Hepatocyte (in vitro differentiated cells): ENCODE measurements at regions not wholly inside any gene's neighbourhood (a gene's known extent, or its start where the extent isn't known, plus 50 kb on each side); places are given as distances from the start of the nearest gene placed in this dataset.

Experiments used
- DNase-seq: peaks from one replicate; pipeline ENCODE4 v3.0.0-alpha.2; 2016; ENCODE audit warnings: low spot score
- H2AFZ ChIP-seq: fragments of 200-600 bp; sonication (generic); 2 replicates; pipeline ENCODE4 v1.6.0; 2016; ENCODE audit warnings: antibody characterized with exemption, mild to moderate bottlenecking
- H3K27ac ChIP-seq: fragments of 200-600 bp; sonication (generic); 2 replicates; pipeline ENCODE4 v1.5.1; 2016; ENCODE audit warnings: mild to moderate bottlenecking
- H3K27me3 ChIP-seq: fragments of 200-600 bp; sonication (generic); 2 replicates; pipeline ENCODE4 v1.6.1; 2016
- H3K36me3 ChIP-seq: fragments of 200-600 bp; sonication (generic); replicated peaks from 2 replicates; pipeline ENCODE4 v1.5.1; 2016; ENCODE audit warnings: low read depth; ENCODE audit not compliant: insufficient read depth
- H3K4me1 ChIP-seq: fragments of 200-600 bp; sonication (generic); 2 replicates; pipeline ENCODE4 v1.5.1; 2016; ENCODE audit warnings: mild to moderate bottlenecking, moderate library complexity; ENCODE audit not compliant: insufficient read depth
- H3K4me2 ChIP-seq: fragments of 200-600 bp; sonication (generic); 2 replicates; pipeline ENCODE4 v1.6.0; 2016
- H3K4me3 ChIP-seq: fragments of 200-600 bp; sonication (generic); 2 replicates; pipeline ENCODE4 v1.5.1; 2016; ENCODE audit warnings: mild to moderate bottlenecking
- H3K79me2 ChIP-seq: fragments of 200-600 bp; sonication (generic); 2 replicates; pipeline ENCODE4 v1.6.0; 2017; ENCODE audit warnings: mild to moderate bottlenecking
- H3K9me2 ChIP-seq: fragments of 200-600 bp; sonication (generic); replicated peaks from 2 replicates; pipeline ENCODE4 v1.6.0; 2017; ENCODE audit warnings: mild to moderate bottlenecking; ENCODE audit not compliant: insufficient read depth
- H3K9me3 ChIP-seq: fragments of 200-600 bp; sonication (generic); 2 replicates; pipeline ENCODE4 v1.5.1; 2016; ENCODE audit warnings: low read depth, mild to moderate bottlenecking
- H4K20me1 ChIP-seq: fragments of 200-600 bp; sonication (generic); 2 replicates; pipeline ENCODE4 v1.6.0; 2016; ENCODE audit warnings: mild to moderate bottlenecking; ENCODE audit not compliant: insufficient read depth, poor library complexity, severe bottlenecking
- EZH2 ChIP-seq: fragments of 200-600 bp; sonication (generic); IDR thresholded peaks from 2 replicates; pipeline ENCODE4 v1.6.1; 2016; ENCODE audit warnings: antibody characterized with exemption, mild to moderate bottlenecking, borderline replicate concordance
- EZH2phosphoT487 ChIP-seq: fragments of 200-600 bp; sonication (generic); IDR thresholded peaks from one replicate; pipeline ENCODE4 v1.6.1; 2018; ENCODE audit warnings: antibody characterized with exemption, mild to moderate bottlenecking, low read depth, moderate library complexity; ENCODE audit not compliant: unreplicated experiment, severe bottlenecking
- WGBS: methylation state at CpG from one replicate; pipeline ENCODE4 v1.1.6; 2016; ENCODE audit warnings: low lambda C conversion rate; ENCODE audit errors: missing lambda C conversion rate; 5-methylcytosine and 5-hydroxymethylcytosine counted together
- TF ChIP-seq, protein P1 (sequence below): fragments of 200-600 bp; sonication (generic); IDR thresholded peaks from 2 replicates; pipeline ENCODE4 v1.5.1; 2016; ENCODE audit warnings: antibody characterized with exemption, mild to moderate bottlenecking; ENCODE audit not compliant: poor library complexity

DNA sequence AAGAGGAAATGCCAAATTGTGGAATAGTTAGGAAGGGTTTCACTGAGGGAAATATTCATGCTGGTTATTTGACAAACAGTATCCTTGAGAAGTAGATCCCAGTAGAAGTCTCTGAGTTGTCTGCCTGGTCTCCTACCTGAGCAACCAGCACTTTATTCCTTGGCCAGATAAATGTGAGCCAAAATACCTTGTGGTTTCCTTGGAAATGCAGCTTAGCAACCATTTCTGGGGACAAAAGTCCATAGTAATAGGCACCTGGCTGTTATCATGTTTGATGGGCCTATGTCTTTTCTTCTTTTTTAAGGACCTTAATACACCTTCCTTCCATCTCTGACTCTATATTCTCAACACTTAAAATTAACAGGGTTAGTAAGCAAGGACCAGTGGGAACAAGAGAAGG is 217.1 kb upstream of the MARCKS start:
- H3K9me2 ChIP-seq = no peaks in the 10 kb centered on the region
- no peaks in the 10 kb centered on the region for H3K27me3 ChIP-seq
- DNase-seq = peak; percentile 39
- no peak overlapping the region for H3K4me2 ChIP-seq
- peak overlapping the region; percentile 38 for H3K27ac ChIP-seq
- H2AFZ ChIP-seq = no peak overlapping the region
- H3K9me3 ChIP-seq = no peaks in the 10 kb centered on the region
- H3K4me3 ChIP-seq = no peak overlapping the region
- TF ChIP-seq EZH2 = no peak
- TF ChIP-seq, protein P1, sequence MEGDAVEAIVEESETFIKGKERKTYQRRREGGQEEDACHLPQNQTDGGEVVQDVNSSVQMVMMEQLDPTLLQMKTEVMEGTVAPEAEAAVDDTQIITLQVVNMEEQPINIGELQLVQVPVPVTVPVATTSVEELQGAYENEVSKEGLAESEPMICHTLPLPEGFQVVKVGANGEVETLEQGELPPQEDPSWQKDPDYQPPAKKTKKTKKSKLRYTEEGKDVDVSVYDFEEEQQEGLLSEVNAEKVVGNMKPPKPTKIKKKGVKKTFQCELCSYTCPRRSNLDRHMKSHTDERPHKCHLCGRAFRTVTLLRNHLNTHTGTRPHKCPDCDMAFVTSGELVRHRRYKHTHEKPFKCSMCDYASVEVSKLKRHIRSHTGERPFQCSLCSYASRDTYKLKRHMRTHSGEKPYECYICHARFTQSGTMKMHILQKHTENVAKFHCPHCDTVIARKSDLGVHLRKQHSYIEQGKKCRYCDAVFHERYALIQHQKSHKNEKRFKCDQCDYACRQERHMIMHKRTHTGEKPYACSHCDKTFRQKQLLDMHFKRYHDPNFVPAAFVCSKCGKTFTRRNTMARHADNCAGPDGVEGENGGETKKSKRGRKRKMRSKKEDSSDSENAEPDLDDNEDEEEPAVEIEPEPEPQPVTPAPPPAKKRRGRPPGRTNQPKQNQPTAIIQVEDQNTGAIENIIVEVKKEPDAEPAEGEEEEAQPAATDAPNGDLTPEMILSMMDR = no peak
- no peaks in the 10 kb centered on the region for H3K36me3 ChIP-seq
- H3K4me1 ChIP-seq = peaks cover 32% of the 10 kb centered on the region
- H3K79me2 ChIP-seq = no peaks in the 10 kb centered on the region
- H4K20me1 ChIP-seq = no peaks in the 10 kb centered on the region

DNA sequence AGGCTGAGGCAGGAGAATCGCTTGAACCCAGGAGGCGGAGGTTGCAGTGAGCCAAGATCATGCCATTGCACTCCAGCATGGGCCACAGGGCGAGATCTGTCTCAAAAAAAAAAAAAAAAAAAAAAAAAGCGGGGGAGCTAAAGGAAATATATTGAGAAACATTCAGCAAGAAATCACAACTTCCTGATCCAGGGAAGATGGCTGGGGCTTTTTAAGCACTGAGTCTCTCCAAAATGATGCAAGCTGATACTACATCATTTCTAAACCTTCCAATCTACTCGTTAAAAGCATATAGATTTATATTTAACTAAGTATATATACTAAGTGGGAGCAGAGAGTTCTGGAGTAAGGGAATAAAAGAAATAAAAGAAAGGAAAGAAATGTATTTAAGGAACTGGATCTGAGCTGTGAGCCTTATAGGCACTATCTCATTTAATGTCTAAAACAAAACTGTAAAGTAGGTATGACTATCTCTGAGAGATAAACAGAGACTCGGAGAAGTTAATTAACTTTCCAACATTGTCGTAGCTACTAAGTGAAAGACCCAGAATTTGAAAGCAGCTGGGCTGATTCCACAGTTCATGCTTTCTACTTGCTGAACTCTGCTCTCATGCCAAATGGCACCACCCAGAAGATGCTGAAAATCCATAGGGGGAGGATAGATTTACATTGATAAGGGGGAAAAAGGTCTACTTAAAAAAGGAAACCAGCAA is 215.0 kb upstream of the MARCKS start:
- peak overlapping the region; percentile 50 for H3K4me2 ChIP-seq
- no peaks in the 10 kb centered on the region for H3K27me3 ChIP-seq
- H3K9me3 ChIP-seq = no peaks in the 10 kb centered on the region
- WGBS = 72% methylated on average over 5 of the region's 7 CpGs
- no peaks in the 10 kb centered on the region for H3K79me2 ChIP-seq
- no peak overlapping the region for H2AFZ ChIP-seq
- H3K27ac ChIP-seq = peak overlapping the region; percentile 97
- H3K4me1 ChIP-seq = peaks cover 26% of the 10 kb centered on the region
- H3K4me3 ChIP-seq = no peak overlapping the region
- no peak for TF ChIP-seq EZH2
- no peak for TF ChIP-seq EZH2phosphoT487
- TF ChIP-seq, protein P1 = no peak
- H4K20me1 ChIP-seq = no peaks in the 10 kb centered on the region
- no peaks in the 10 kb centered on the region for H3K36me3 ChIP-seq
- no peaks in the 10 kb centered on the region for H3K9me2 ChIP-seq
- DNase-seq = no peak

DNA sequence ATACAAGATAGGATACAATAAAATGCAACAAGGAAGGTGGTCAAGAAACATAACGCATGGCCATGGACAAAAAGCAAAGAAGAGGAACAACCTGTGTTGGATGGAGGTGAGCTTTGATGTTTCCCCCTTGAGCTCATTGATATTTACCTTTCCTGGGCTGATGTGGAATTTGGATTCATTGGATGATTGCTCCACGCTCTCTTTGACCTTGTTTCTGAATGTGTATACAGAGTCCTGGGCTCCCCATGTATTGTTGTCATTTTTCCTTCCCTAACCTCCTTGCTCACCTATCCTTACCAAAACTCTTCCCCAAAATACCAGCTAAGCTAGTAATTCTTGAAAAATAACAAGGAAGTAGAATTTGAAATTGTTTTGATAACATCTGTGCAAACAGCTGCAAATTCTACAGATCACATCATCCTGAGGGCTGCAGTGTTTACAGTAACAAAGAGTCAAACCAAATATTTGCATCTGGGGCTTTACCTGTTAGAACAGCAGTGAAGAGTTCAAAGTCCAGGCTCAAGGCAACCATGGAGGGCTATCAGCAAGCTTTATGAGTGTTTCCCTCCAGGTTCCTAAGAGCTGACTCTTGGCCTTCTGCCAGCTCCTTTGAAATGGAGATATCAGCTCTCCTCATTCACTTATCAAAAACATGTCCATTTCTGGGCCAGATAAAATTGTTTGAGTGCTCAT is 214.3 kb upstream of the MARCKS start:
- Histone ChIP-seq H3K36me3 (no peaks in the 10 kb centered on the region), H3K4me2 (peak overlapping the region; percentile 50), H3K4me1 (peaks cover 26% of the 10 kb centered on the region), H3K9me2 (no peaks in the 10 kb centered on the region), H3K4me3 (no peak overlapping the region), H3K27me3 (no peaks in the 10 kb centered on the region), H2AFZ (no peak overlapping the region), H3K9me3 (no peaks in the 10 kb centered on the region), H3K79me2 (no peaks in the 10 kb centered on the region), H3K27ac (peak overlapping the region; percentile 97), H4K20me1 (no peaks in the 10 kb centered on the region)
- DNase-seq = peak; percentile 94
- no peak for TF ChIP-seq EZH2phosphoT487
- 46% methylated on average over 2 of the region's 2 CpGs for WGBS

DNA sequence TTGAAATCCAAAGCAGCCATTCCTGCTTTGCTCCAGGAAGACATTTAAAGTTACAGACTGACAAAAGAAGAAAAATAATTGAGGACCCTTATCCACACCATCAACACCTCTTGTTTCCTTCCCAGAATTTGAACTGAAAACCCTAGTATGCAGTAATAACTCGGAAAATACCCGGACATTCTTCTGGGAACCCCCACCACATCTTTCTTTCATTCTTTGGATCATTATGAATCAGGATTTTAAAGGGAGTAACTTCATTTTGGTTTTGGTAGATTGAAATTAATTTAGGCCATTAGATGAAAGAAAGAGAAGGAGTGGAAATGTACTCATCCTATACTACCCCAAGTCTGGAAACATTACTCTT is 213.8 kb upstream of the MARCKS start:
- Histone ChIP-seq H3K9me2 (no peaks in the 10 kb centered on the region), H3K4me2 (peak overlapping the region; percentile 0), H3K27me3 (no peaks in the 10 kb centered on the region), H3K79me2 (no peaks in the 10 kb centered on the region), H3K36me3 (no peaks in the 10 kb centered on the region), H3K27ac (peak overlapping the region; percentile 97), H3K4me1 (peaks cover 26% of the 10 kb centered on the region), H2AFZ (no peak overlapping the region), H4K20me1 (no peaks in the 10 kb centered on the region), H3K4me3 (no peak overlapping the region), H3K9me3 (no peaks in the 10 kb centered on the region)
- 51% methylated on average over 2 of the region's 2 CpGs for WGBS
- DNase-seq = no peak
- no peak for TF ChIP-seq EZH2
- TF ChIP-seq, protein P1 = no peak
- no peak for TF ChIP-seq EZH2phosphoT487
